GM19397 (cell line): ENCODE measurements at regions not wholly inside any gene's neighbourhood (a gene's known extent, or its start where the extent isn't known, plus 50 kb on each side); places are given as distances from the start of the nearest gene placed in this dataset.
"Not testable (repeated sequence)": the region's sequence is repeated elsewhere in the genome, so short reads cannot be mapped to it uniquely, and the experiment has no call there.

Experiments
- ATAC-seq: cut with Tn5 transposase; IDR thresholded peaks from one replicate; pipeline ENCODE4 v1.9.1; 2021; ENCODE audit warnings: mild to moderate bottlenecking, moderate library complexity; ENCODE audit not compliant: unreplicated experiment

DNA sequence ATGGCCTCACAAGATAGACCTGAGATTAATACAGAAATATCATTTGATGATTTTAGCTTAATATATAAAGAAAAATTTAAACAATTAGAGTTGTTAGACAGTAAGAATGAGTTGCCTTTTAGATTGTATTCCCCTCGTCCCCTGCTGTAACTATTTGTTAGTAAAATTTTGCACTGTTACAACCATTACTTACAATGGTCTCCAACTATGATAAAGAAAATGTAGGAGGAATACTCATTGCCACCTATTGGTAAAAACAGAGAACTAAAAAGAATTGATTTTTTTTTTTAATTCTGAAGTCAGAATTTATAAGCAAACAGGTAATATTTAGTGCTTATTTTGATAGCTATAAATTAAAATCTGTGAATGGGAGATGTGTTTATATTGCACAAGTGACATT is 937.6 kb downstream of the TLE4 start:
- no peak for ATAC-seq

DNA sequence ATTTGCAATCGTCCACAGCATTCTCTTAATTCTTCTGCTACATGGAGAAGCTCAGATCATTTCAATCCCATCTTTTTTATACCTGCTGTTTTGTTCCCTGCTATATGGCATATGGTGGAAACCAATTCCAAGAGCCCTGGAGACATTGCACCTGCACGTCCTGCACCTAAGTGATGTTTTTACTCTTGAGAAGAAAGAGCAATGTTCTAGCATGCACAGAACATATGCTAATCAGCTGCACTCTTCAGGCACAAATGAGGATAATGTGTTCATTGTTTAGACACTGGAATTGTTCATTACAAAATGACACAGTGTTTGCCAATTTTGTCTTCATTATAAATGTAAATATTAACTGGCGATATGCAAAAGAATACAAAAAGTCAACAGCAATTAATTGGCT is 935.8 kb downstream of the TLE4 start:
- no peak for ATAC-seq

- no peak for ATAC-seq
These were observed 933.0 kb downstream of the TLE4 start for GRCh38 chr9:80504601-80505230.

- no peak for ATAC-seq
These were observed 932.0 kb downstream of the TLE4 start for GRCh38 chr9:80503671-80504281.

GRCh38 chr9:80502306-80502705 is 930.5 kb downstream of the TLE4 start:
- no peak for ATAC-seq

GRCh38 chr9:80501635-80502034 is 929.9 kb downstream of the TLE4 start:
- no peak for ATAC-seq

DNA sequence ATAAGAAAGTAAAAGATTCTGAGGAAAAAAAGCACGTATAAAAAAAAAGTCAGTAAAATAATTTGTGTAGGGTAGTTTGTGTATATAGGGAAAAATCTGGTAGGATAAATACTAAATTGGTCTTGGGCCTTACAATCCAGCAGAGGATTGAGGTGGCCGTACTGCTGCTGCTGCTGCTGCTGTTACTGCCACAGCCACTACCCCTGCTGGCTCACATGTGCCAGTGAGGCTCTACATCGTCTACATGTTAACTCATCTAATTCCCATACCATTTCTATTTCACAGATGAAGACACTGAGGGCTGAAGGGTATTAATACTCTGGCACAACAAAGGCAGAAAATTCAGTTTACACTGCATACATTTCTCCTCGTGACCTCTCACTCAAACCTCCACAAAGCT is 928.5 kb downstream of the TLE4 start:
- no peak for ATAC-seq

GRCh38 chr9:80498001-80498555 is 926.3 kb downstream of the TLE4 start:
- no peak for ATAC-seq

DNA sequence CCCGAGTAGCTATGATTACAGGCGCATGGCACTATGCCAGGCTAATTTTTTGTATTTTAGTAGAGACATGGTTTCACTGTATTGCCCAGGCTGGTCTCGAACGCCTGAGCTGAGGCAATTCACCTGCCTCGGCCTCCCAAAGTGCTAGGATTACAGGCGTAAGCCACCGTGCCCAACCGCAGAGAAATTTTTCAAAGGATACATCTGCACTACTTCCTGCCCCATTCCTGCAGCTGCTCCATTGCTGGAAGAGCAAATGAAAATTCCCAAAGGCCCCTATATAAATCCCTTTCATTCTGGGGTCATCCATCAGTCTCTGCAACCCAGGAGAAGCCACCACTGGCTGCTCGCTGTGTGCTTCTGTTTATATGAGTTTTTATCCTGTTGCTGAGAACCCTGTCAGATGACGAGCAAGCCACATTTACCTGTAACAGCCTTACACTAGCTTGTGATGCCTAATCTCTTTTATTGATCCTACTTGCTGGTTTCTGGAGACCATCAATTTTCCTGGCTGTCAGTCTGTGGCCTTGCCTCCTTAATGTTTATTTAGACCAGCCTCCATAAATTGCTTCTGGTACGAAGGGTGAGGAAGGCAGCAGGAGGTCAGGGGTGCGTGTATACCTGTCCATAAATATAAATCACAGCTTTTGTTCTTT is 925.3 kb downstream of the TLE4 start:
- no peak for ATAC-seq

GRCh38 chr9:80493258-80493657 is 921.5 kb downstream of the TLE4 start:
- ATAC-seq, result no peak

- ATAC-seq, result no peak
These were observed 920.5 kb downstream of the TLE4 start for GRCh38 chr9:80492221-80492620.

DNA sequence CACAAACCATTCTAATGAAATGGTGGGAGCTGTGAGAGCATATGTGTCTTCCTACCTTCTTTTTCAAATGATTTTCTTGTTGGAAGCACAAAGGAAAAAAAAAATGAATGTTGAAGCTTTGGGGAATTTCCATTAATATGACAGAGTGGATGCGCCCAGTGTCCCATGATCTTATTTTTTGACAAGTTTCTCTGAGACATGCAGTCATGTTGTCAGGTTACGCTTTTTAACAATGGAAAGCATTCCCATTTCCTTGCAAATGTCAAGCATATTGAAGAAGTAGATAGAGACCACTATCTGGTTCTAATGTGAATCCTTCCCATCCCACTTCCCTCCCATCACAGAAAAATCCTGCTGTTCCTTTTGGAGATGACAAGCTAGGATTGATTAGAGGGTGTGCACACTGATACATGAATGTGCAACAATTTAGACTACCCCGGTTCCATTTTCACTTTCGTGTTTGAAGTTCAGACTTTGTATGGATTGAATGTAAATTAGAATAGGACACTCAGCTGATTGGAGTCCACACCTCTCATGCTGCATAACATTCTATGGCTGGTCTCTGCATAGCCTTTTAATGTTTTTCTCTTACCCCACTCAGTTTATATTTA is 919.4 kb downstream of the TLE4 start:
- ATAC-seq, result no peak

GRCh38 chr9:80489329-80489728 is 917.6 kb downstream of the TLE4 start:
- no peak for ATAC-seq

- no peak for ATAC-seq
These were observed 913.9 kb downstream of the TLE4 start for GRCh38 chr9:80485420-80486250.

DNA sequence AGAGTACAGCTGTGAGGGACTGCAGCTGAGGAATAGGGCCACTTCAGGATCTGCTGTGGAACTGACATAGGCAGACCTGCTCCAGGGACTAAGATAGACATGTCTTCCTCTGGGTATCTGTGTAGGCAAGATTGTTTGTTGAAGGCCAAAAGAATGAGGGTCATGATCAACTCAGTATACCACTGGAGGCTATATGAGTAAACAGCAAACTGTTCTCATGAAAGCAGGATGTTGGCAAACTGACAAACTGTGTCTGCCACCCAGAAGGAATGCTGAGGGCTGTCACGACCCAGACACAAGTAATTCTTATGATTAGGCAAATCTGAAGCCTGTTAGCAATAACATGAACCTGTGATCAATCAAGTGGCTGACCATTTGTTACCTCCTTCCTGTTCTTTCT is 910.5 kb downstream of the TLE4 start:
- not testable (repeated sequence) for ATAC-seq

DNA sequence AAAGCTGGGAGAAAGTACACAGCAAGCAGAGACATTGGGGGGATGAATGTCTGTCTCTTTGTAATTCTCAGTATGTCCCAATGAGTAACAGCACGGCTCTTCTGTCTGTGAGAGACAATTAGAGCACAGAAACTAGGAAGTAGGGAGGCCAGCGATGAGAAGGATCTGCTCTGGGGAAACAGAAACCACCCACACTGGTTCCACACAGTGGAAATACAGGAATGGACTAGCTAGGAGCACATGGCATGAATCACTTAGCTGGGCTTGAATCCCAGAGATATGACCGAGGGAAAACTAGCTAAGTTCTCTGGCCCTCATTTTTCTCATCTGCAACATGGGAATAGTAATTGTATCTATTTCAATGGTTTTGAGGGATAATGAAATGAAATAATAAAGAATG is 895.9 kb downstream of the TLE4 start:
- no peak for ATAC-seq

- ATAC-seq, result no peak
These were observed 893.8 kb downstream of the TLE4 start for GRCh38 chr9:80465556-80465955.

DNA sequence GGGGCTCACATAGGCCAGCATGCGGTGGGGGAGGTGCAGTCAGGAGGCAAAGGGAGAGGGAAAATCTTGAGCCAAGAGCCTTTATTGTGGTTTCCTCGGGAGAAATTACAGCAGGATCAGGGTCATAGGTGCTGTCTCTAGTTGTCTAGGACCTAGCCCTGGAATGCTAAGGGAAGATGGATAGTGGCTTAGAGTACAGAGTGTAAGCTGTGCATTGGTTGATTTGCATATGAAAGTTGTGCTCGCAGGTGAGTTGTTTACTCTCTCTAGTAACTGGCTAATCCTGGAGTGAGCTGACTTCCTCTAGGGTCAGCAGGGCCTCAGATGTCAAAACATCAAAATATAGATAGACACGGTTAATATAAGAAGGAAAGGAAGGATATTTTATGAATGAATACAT is 877.7 kb downstream of the TLE4 start:
- no peak for ATAC-seq

- no peak for ATAC-seq
These were observed 877.2 kb downstream of the TLE4 start for GRCh38 chr9:80448996-80449395.

DNA sequence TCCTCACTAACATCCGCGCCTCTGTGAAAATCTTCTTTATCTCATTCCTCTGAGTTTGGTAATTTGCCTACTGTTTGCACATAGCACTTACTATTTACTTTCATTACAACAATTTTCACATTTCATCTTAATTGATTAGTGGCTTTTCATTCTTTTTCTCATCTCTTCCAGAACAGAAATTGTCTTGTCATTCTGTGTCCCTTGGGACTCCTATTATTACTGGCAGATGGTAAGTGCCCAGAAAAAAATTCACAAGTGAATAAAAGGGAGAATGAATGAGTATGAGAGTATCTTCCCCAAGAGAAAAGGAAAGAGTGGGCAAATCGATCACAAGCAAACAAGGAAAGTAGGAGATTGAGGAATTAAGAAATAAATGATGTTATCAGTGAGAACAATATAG is 876.1 kb downstream of the TLE4 start:
- ATAC-seq, result no peak

DNA sequence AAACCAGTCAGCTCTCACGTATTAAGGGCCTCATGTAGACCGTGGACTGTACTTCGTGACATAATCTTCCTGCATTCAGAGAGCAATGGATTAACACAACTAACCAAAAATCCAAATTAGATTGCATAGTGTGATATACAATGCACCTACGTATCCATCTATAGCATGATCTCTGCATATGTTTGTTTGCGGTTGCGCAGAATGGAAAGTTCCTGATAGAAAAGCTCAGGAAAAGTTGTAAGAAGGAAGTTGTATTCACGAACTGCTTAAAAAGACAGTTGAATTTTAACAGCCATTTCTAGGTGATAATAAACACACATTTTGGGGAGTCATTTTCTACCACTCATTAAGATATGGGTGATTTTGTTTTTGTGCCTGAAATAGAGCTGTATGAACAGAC is 869.0 kb downstream of the TLE4 start:
- ATAC-seq, result no peak
